HCT116 (cell line): ENCODE measurements at regions not wholly inside any gene's neighbourhood (a gene's known extent, or its start where the extent isn't known, plus 50 kb on each side); places are given as distances from the start of the nearest gene placed in this dataset.

Experiments used
- CTCF ChIP-seq, 3 experiments: fragments of 200-600 bp in 1 of 3; sonication (generic) in 1 of 3; IDR thresholded peaks in 2 of 3; conservative IDR thresholded peaks in 1 of 3; 2 replicates each; pipeline ENCODE4 v1.5.1; 2012 to 2017; ENCODE audit warnings: low read depth in 2 of 3, low read length in 2 of 3, antibody characterized with exemption in 1 of 3, borderline replicate concordance in 1 of 3, control low read depth in 1 of 3, mild to moderate bottlenecking in 1 of 3, mixed read lengths in 1 of 3, mixed run types in 1 of 3, moderate library complexity in 1 of 3; ENCODE audit not compliant: insufficient read depth in 1 of 3
- EZH2phosphoT487 ChIP-seq: fragments of 200-600 bp; IDR thresholded peaks from 2 replicates; pipeline ENCODE4 v1.6.1; 2018; ENCODE audit warnings: antibody characterized with exemption, borderline replicate concordance
- FOSL1 ChIP-seq: IDR thresholded peaks from 2 replicates; pipeline ENCODE4 v1.6.1; 2012; ENCODE audit warnings: low read depth
- POLR2AphosphoS5 ChIP-seq: IDR thresholded peaks from 2 replicates; pipeline ENCODE4 v1.6.1; 2011; ENCODE audit warnings: mild to moderate bottlenecking, low read depth, low read length, moderate library complexity
- REST ChIP-seq: IDR thresholded peaks from 2 replicates; pipeline ENCODE4 v1.6.1; 2012; ENCODE audit warnings: low read depth
- ZNF274 ChIP-seq: fragments of 200-500 bp; sonication (Bioruptor generic); IDR thresholded peaks from 2 replicates; pipeline ENCODE4 v1.6.1; 2014; ENCODE audit warnings: mild to moderate bottlenecking, low read depth, low read length, inconsistent platforms

DNA sequence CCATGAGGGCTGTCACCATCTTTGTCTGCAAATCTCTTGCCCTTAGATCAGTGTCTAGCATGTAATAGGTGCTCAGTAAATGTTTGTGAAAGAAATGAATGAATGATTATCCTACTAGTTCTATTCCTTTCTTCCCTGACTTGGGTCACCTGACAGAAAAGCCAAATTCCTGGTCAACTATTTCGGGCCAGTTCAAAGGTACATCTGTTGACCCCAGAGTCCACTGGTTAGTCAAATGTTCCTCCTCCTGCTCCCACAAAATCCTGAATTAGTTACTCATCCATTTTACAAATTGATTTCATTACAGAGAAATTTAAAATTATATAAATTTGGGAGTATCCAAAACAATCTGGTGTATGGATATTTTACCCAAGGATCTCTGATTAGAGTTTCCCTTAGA is 124.7 kb upstream of the NAV2 start:
- TF ChIP-seq REST (no peak), CTCF (IDR thresholded peaks at IDR 0.05 in 2 of 3, conservative IDR thresholded peaks at IDR 0.05 in 1 of 3; ENCODE audit: borderline replicate concordance in 1 of 3, insufficient read depth in 1 of 3, low read depth in 2 of 3, low read length in 2 of 3) (no peak), POLR2AphosphoS5 (no peak), EZH2phosphoT487 (no peak), FOSL1 (no peak), ZNF274 (no peak)
